Kidney (tissue), 13 donors: ENCODE measurements at regions not wholly inside any gene's neighbourhood (a gene's known extent, or its start where the extent isn't known, plus 50 kb on each side); places are given as distances from the start of the nearest gene placed in this dataset.
"Not testable (repeated sequence)": the region's sequence is repeated elsewhere in the genome, so short reads cannot be mapped to it uniquely, and the experiment has no call there.

Experiments
- DNase-seq, 5 donors: peaks; one replicate each; pipeline ENCODE4 v3.0.0-alpha.2; 2013 to 2020
- FAIRE-seq: peaks from 2 replicates; lab custom pipeline; 2012; peaks lifted over from hg19 to GRCh38; lab: Jason Lieb, UNC
- H3K27ac ChIP-seq, 2 donors: one replicate each; pipeline ENCODE4 v1.7.0; 2013; ENCODE audit warnings: low read depth in 2 of 2, low read length in 2 of 2, inconsistent platforms in 1 of 2
- H3K27me3 ChIP-seq: one replicate; pipeline ENCODE4 v1.7.1; 2013; ENCODE audit warnings: low read length, inconsistent platforms; ENCODE audit not compliant: control insufficient read depth, insufficient read depth
- H3K36me3 ChIP-seq, 3 donors: one replicate each; pipeline versions ENCODE4 v1.7.0 to v1.7.1; 2013; ENCODE audit warnings: low read length in 3 of 3, control low read depth in 1 of 3, inconsistent platforms in 1 of 3; ENCODE audit not compliant: insufficient read depth in 3 of 3, control insufficient read depth in 2 of 3
- H3K4me1 ChIP-seq, 3 donors: one replicate each; pipeline versions ENCODE4 v1.7.0 to v1.7.1; 2013; ENCODE audit warnings: low read length in 3 of 3, inconsistent platforms in 1 of 3, low read depth in 1 of 3; ENCODE audit not compliant: control insufficient read depth in 2 of 3, insufficient read depth in 2 of 3
- H3K4me3 ChIP-seq, 3 donors: one replicate each; pipeline versions ENCODE4 v1.7.0 to v1.8.1; 2013; ENCODE audit warnings: low read length in 3 of 3, control low read depth in 1 of 3, inconsistent platforms in 1 of 3
- H3K9ac ChIP-seq, 3 donors: one replicate each; pipeline versions ENCODE4 v1.7.0 to v1.7.1; 2013; ENCODE audit warnings: low read length in 3 of 3, control low read depth in 1 of 3, inconsistent platforms in 1 of 3
- H3K9me3 ChIP-seq, 3 donors: one replicate each; pipeline versions ENCODE4 v1.7.0 to v1.7.1; 2013; ENCODE audit warnings: low read length in 3 of 3, control low read depth in 1 of 3, inconsistent platforms in 1 of 3; ENCODE audit not compliant: control insufficient read depth in 2 of 3, insufficient read depth in 1 of 3
- intact Hi-C: fragments of 100-400 bp; cut with DNase I; formaldehyde crosslinking; loops from one replicate; pipeline ENCODE4 v1.11.1; 2022
- TF ChIP-seq, protein P1 (sequence below): IDR thresholded peaks from 3 replicates; pipeline ENCODE4 v1.5.1; 2012; ENCODE audit warnings: mild to moderate bottlenecking, moderate library complexity, borderline replicate concordance; ENCODE audit not compliant: insufficient read depth; ENCODE audit errors: extremely low read depth
- donor health status: control.
- donor health status: control.
- donor health status: control.
- donor health status: control.
- donor health status: control.
- donor health status: DM: yes; HTN: yes; CAD: no.
- donor health status: Normal renal cell carcinoma (clear cell type).

GRCh38 chr2:131775903-131776506 is 248.3 kb downstream of the CCDC74A start:
- H3K9me3 ChIP-seq, H3K4me3 ChIP-seq, DNase-seq, H3K4me1 ChIP-seq, H3K9ac ChIP-seq, H3K36me3 ChIP-seq, H3K27ac ChIP-seq, H3K27me3 ChIP-seq, intact Hi-C loops, FAIRE-seq: not testable (repeated sequence)

- H3K4me1 ChIP-seq, intact Hi-C loops, H3K4me3 ChIP-seq, H3K36me3 ChIP-seq, H3K27ac ChIP-seq, DNase-seq, H3K27me3 ChIP-seq, H3K9ac ChIP-seq, FAIRE-seq, H3K9me3 ChIP-seq: not testable (repeated sequence)
Observed at GRCh38 chr2:131780446-131780845, 252.8 kb downstream of the CCDC74A start.

DNA sequence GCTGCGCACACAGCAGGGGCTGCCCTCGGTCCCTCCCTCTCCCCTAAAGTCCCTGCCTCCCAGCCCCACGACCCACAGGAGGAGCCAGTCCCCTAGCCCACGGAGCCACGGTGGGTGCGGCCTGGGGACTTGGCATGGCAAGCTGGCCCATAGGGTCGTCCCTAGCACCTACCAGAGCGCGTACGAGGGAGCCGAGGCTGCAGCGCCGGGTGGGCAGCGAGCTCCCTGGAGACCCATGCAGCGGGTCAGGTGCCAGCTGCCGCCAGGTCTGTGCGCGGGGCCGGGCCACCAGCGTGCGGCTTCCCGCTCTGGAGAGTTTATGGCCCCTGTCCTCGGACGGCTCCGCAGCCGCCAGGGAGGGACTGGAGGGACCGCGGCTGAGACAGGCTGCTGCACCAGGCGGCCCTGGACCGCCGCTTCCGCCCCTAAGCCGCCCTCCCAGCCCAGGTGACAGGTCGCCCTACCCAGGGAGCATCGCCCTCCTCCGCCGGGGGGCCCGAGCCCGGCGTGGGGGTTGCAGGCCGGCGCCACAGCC is 273.6 kb downstream of the CCDC74A start:
- H3K4me1 ChIP-seq, result no peaks in the 10 kb centered on the region
- no peak overlapping the region for H3K27ac ChIP-seq
- no peaks in the 10 kb centered on the region for H3K36me3 ChIP-seq
- H3K9ac ChIP-seq, result no peak overlapping the region
- H3K4me3 ChIP-seq, result no peak overlapping the region
- FAIRE-seq, result no peak
- TF ChIP-seq, protein P1, sequence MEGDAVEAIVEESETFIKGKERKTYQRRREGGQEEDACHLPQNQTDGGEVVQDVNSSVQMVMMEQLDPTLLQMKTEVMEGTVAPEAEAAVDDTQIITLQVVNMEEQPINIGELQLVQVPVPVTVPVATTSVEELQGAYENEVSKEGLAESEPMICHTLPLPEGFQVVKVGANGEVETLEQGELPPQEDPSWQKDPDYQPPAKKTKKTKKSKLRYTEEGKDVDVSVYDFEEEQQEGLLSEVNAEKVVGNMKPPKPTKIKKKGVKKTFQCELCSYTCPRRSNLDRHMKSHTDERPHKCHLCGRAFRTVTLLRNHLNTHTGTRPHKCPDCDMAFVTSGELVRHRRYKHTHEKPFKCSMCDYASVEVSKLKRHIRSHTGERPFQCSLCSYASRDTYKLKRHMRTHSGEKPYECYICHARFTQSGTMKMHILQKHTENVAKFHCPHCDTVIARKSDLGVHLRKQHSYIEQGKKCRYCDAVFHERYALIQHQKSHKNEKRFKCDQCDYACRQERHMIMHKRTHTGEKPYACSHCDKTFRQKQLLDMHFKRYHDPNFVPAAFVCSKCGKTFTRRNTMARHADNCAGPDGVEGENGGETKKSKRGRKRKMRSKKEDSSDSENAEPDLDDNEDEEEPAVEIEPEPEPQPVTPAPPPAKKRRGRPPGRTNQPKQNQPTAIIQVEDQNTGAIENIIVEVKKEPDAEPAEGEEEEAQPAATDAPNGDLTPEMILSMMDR, result no peak
- H3K27me3 ChIP-seq, result no peaks in the 10 kb centered on the region
- peak in 3 of 5 donors; percentile 15 to 80 (median 61) for DNase-seq
- H3K9me3 ChIP-seq, result no peaks in the 10 kb centered on the region
- intact Hi-C loops, result no loop called here

DNA sequence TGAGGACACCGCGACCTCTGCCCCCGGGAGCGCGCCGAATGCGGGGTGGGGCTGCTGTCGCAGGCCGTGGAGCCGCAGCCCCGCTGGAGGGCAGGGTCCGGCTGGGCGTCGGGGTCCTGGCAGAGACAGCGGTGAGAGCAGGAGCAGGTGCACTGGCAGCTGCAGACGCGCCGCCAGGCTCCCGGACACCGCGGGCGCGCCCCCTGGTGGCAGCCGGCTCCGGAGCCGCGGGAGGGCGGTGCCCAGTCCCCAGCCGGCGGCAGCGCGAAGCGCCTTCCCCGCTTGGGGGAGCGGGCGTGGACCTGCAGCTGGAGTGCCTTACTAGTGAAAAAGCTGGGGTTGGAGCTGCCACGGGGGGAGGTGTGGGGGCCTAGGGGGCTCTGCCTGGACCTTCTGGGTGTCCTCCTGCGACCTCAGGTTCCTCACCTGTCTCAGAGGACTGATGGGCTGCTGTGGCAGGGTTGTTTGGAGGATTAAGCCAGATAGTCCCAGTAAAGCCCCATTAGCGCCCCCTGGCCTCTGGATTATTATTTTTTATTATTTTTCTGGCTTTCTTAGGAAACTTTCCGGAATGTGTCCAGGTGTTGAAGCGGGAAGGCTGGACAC is 274.2 kb downstream of the CCDC74A start:
- FAIRE-seq, H3K9me3 ChIP-seq, H3K4me1 ChIP-seq, H3K27me3 ChIP-seq, H3K9ac ChIP-seq, H3K27ac ChIP-seq, H3K36me3 ChIP-seq, intact Hi-C loops: not testable (repeated sequence)
- peak overlapping the region in 1 of 3 donors; percentile 63 for H3K4me3 ChIP-seq
- peak; percentile 81 to 89 (median 83) for DNase-seq
- TF ChIP-seq, protein P1, result peak; percentile 56

DNA sequence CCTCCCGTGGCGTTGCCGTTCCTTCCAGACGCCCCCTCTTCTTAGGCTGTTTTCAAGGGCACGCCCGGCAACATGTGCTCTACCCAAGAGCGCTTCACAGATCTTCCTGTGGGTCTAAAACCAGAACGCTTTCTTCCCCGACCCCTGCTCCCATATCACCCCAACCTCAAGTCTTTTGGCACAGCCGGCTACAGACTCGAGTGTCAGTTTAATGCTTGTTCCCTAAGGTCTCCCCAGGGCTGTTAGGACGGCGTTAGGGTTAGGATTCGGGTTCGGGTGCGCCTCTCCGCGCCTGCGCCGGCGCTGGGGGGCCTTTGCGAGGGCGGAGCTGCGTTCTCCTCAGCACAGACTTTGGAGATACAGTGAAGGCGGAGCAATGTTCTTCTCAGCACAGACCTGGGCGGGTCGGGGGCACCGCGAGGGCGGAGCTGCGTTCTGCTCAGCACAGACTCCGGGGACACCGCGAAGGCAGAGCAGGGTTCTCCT is 274.7 kb downstream of the CCDC74A start:
- intact Hi-C loops, result not testable (repeated sequence)
- peak overlapping the region in 2 of 3 donors; percentile 12 to 15 for H3K9ac ChIP-seq

GRCh38 chr2:131803237-131803636 is 275.5 kb downstream of the CCDC74A start:
- DNase-seq, H3K27ac ChIP-seq, FAIRE-seq, H3K9ac ChIP-seq, H3K4me3 ChIP-seq, H3K36me3 ChIP-seq, H3K9me3 ChIP-seq, H3K4me1 ChIP-seq, H3K27me3 ChIP-seq, intact Hi-C loops: not testable (repeated sequence)

More for the DNA sequence above, 274.7 kb downstream of the CCDC74A start:
- DNase-seq, result peak; percentile 60 to 75 (median 67)
- peak overlapping the region; percentile 16 to 63 (median 38) for H3K4me3 ChIP-seq
- FAIRE-seq, H3K4me1 ChIP-seq, H3K9me3 ChIP-seq, H3K27me3 ChIP-seq, H3K27ac ChIP-seq, H3K36me3 ChIP-seq: not testable (repeated sequence)

GRCh38 chr2:131812605-131813004 is 284.9 kb downstream of the CCDC74A start:
- H3K9me3 ChIP-seq, DNase-seq, H3K36me3 ChIP-seq, intact Hi-C loops, FAIRE-seq, H3K4me1 ChIP-seq, H3K9ac ChIP-seq, H3K4me3 ChIP-seq, H3K27me3 ChIP-seq, H3K27ac ChIP-seq: not testable (repeated sequence)
